GM12892 (cell line): ENCODE measurements at regions not wholly inside any gene's neighbourhood (a gene's known extent, or its start where the extent isn't known, plus 50 kb on each side); places are given as distances from the start of the nearest gene placed in this dataset.
"Not testable (repeated sequence)": the region's sequence is repeated elsewhere in the genome, so short reads cannot be mapped to it uniquely, and the experiment has no call there.

ENCODE experiments used
- DNase-seq: peaks from one replicate; pipeline ENCODE4 v3.0.0; 2011; ENCODE audit not compliant: insufficient read length
- FAIRE-seq: peaks from 2 replicates; lab custom pipeline; 2011; peaks lifted over from hg19 to GRCh38; lab: Jason Lieb, UNC
- POLR2A ChIP-seq: IDR thresholded peaks from 2 replicates; pipeline ENCODE4 v1.6.1; 2011; ENCODE audit warnings: low read depth, low read length, control low read depth
- POLR2AphosphoS5 ChIP-seq: IDR thresholded peaks from 2 replicates; pipeline ENCODE4 v1.6.1; 2011; ENCODE audit warnings: low read depth, low read length, control low read depth
- TAF1 ChIP-seq: IDR thresholded peaks from 2 replicates; pipeline ENCODE4 v1.6.1; 2011; ENCODE audit warnings: low read depth, mild to moderate bottlenecking, control low read depth, low read length, borderline replicate concordance

- no peak for TF ChIP-seq POLR2AphosphoS5
- no peak for TF ChIP-seq TAF1
- TF ChIP-seq POLR2A, result no peak
- DNase-seq (no peak), FAIRE-seq (no peak)
Measured at GRCh38 chr2:64244037-64244416, 99.8 kb upstream of the PELI1 start.

GRCh38 chr2:64245631-64246030 lies 101.4 kb upstream of the PELI1 start:
- DNase-seq, result no peak
- no peak for FAIRE-seq
- TF ChIP-seq TAF1, result no peak
- TF ChIP-seq POLR2A, result no peak
- TF ChIP-seq POLR2AphosphoS5, result no peak

- no peak for FAIRE-seq
- TF ChIP-seq POLR2A (no peak), TAF1 (no peak), POLR2AphosphoS5 (no peak)
- no peak for DNase-seq
Measured at GRCh38 chr2:64246962-64247361, 102.7 kb upstream of the PELI1 start.

GRCh38 chr2:64249426-64249825 lies 105.2 kb upstream of the PELI1 start:
- TF ChIP-seq TAF1 (no peak), POLR2A (no peak), POLR2AphosphoS5 (no peak)
- FAIRE-seq, result no peak
- no peak for DNase-seq

- FAIRE-seq (no peak), DNase-seq (no peak)
- TF ChIP-seq POLR2A, result no peak
- TF ChIP-seq POLR2AphosphoS5, result no peak
- no peak for TF ChIP-seq TAF1
Measured at GRCh38 chr2:64250063-64250462, 105.8 kb upstream of the PELI1 start.

GRCh38 chr2:64250751-64251423 lies 106.7 kb upstream of the PELI1 start:
- no peak for FAIRE-seq
- TF ChIP-seq POLR2AphosphoS5 (no peak), TAF1 (no peak), POLR2A (no peak)
- no peak for DNase-seq

GRCh38 chr2:64251497-64252250 lies 107.5 kb upstream of the PELI1 start:
- no peak for DNase-seq
- TF ChIP-seq POLR2AphosphoS5 (no peak), POLR2A (no peak), TAF1 (no peak)
- FAIRE-seq, result no peak

GRCh38 chr2:64252251-64252978 lies 108.2 kb upstream of the PELI1 start:
- FAIRE-seq, DNase-seq: not testable (repeated sequence)

- FAIRE-seq, DNase-seq: not testable (repeated sequence)
Measured at GRCh38 chr2:64253421-64253820, 109.2 kb upstream of the PELI1 start.

GRCh38 chr2:64258566-64258965 lies 114.3 kb upstream of the PELI1 start:
- no peak for TF ChIP-seq POLR2A
- no peak for TF ChIP-seq POLR2AphosphoS5
- no peak for TF ChIP-seq TAF1
- DNase-seq, result no peak
- no peak for FAIRE-seq

- FAIRE-seq, result no peak
- DNase-seq, result no peak
- TF ChIP-seq POLR2AphosphoS5 (no peak), POLR2A (no peak)
Measured at GRCh38 chr2:64259312-64259711, 115.1 kb upstream of the PELI1 start.
